Ovary (tissue), 3 donors: ENCODE measurements at regions not wholly inside any gene's neighbourhood (a gene's known extent, or its start where the extent isn't known, plus 50 kb on each side); places are given as distances from the start of the nearest gene placed in this dataset.

Experiments used
- CTCF ChIP-seq, 3 donors: fragments of 450-650 bp in 2 of 3; fragments of 200-600 bp in 1 of 3; IDR thresholded peaks; one replicate each; pipeline versions ENCODE4 v1.5.1 to v1.8.0; 2016 to 2022; ENCODE audit warnings: antibody characterized with exemption in 3 of 3, mild to moderate bottlenecking in 1 of 3
- EP300 ChIP-seq: sonication (generic); formaldehyde crosslinking; IDR thresholded peaks from one replicate; pipeline ENCODE4 v1.6.1; 2017; ENCODE audit warnings: antibody characterized with exemption
- POLR2A ChIP-seq: fragments of 450-650 bp; IDR thresholded peaks from one replicate; pipeline ENCODE4 v1.6.1; 2017; ENCODE audit warnings: antibody characterized with exemption, mild to moderate bottlenecking, moderate library complexity
- donor health status: DM: no; HTN: no; CAD: no.

GRCh38 chr4:134708616-134709015 lies 507.0 kb upstream of the PABPC4L start:
- TF ChIP-seq POLR2A (no peak), CTCF (IDR thresholded peaks at IDR 0.05) (no peak), EP300 (no peak)
